ENCODE measurements at regions not wholly inside any gene's neighbourhood (a gene's known extent, or its start where the extent isn't known, plus 50 kb on each side); places are given as distances from the start of the nearest gene placed in this dataset.

- H3K4me3 ChIP-seq (ENCODE audit: low read depth, low read length) = no peak overlapping the region
- no peak for TF ChIP-seq CTCF (IDR thresholded peaks at IDR 0.05; ENCODE audit: low read depth, low read length, missing control alignments)
- in situ Hi-C loops (cut with HindIII; ENCODE audit: low pct_ligation_motif_present, low sequenced_read_pairs) = no loop called here
Measured at GRCh38 chr13:105144936-105145335, 1390.5 kb downstream of the EFNB2 start.

GRCh38 chr13:105144020-105144419 is 1391.4 kb downstream of the EFNB2 start:
- DNase-seq = no peak
- in situ Hi-C loops (cut with HindIII; ENCODE audit: low pct_ligation_motif_present, low sequenced_read_pairs) = no loop called here
- H3K27me3 ChIP-seq (replicated peaks) = no peaks in the 10 kb centered on the region
- no peak overlapping the region for H3K4me3 ChIP-seq (ENCODE audit: low read depth, low read length)
- H3K36me3 ChIP-seq (replicated peaks) = no peaks in the 10 kb centered on the region
- peak; percentile 5 for TF ChIP-seq CTCF (IDR thresholded peaks at IDR 0.05; ENCODE audit: low read depth, low read length, missing control alignments)
- no peak overlapping the region for H3K27ac ChIP-seq

More at GRCh38 chr13:105144936-105145335, 1390.5 kb downstream of the EFNB2 start:
- H3K27ac ChIP-seq = no peak overlapping the region
- H3K36me3 ChIP-seq (replicated peaks) = no peaks in the 10 kb centered on the region
- H3K27me3 ChIP-seq (replicated peaks) = no peaks in the 10 kb centered on the region
- no peak for DNase-seq

GRCh38 chr13:105142556-105142955 is 1392.9 kb downstream of the EFNB2 start:
- TF ChIP-seq CTCF (IDR thresholded peaks at IDR 0.05; ENCODE audit: low read depth, low read length, missing control alignments) = no peak
- in situ Hi-C loops (cut with HindIII; ENCODE audit: low pct_ligation_motif_present, low sequenced_read_pairs) = no loop called here
- no peak overlapping the region for H3K4me3 ChIP-seq (ENCODE audit: low read depth, low read length)
- no peaks in the 10 kb centered on the region for H3K27me3 ChIP-seq (replicated peaks)
- H3K27ac ChIP-seq = no peak overlapping the region
- DNase-seq = no peak
- no peaks in the 10 kb centered on the region for H3K36me3 ChIP-seq (replicated peaks)

GRCh38 chr13:105139380-105140285 is 1395.8 kb downstream of the EFNB2 start:
- H3K27ac ChIP-seq = no peak overlapping the region
- H3K4me3 ChIP-seq (ENCODE audit: low read depth, low read length) = peak overlapping the region; percentile 48
- in situ Hi-C loops (cut with HindIII; ENCODE audit: low pct_ligation_motif_present, low sequenced_read_pairs) = no loop called here
- H3K36me3 ChIP-seq (replicated peaks) = no peaks in the 10 kb centered on the region
- TF ChIP-seq CTCF (IDR thresholded peaks at IDR 0.05; ENCODE audit: low read depth, low read length, missing control alignments) = peak; percentile 61
- peak; percentile 34 for DNase-seq
- H3K27me3 ChIP-seq (replicated peaks) = no peaks in the 10 kb centered on the region

GRCh38 chr13:105139048-105139379 is 1396.4 kb downstream of the EFNB2 start:
- no peaks in the 10 kb centered on the region for H3K27me3 ChIP-seq (replicated peaks)
- in situ Hi-C loops (cut with HindIII; ENCODE audit: low pct_ligation_motif_present, low sequenced_read_pairs) = no loop called here
- TF ChIP-seq CTCF (IDR thresholded peaks at IDR 0.05; ENCODE audit: low read depth, low read length, missing control alignments) = no peak
- DNase-seq = no peak
- no peaks in the 10 kb centered on the region for H3K36me3 ChIP-seq (replicated peaks)
- no peak overlapping the region for H3K27ac ChIP-seq
- H3K4me3 ChIP-seq (ENCODE audit: low read depth, low read length) = no peak overlapping the region

Measured in brain microvascular endothelial cell (primary cell).